Mesodermal cell (in vitro differentiated cells): ENCODE measurements at regions not wholly inside any gene's neighbourhood (a gene's known extent, or its start where the extent isn't known, plus 50 kb on each side); places are given as distances from the start of the nearest gene placed in this dataset.
A peak's percentile ranks its signal among the peaks of the same experiment; 100 is the strongest.

Experiments used
- H3K27ac ChIP-seq: 2 replicates; pipeline ENCODE4 v1.7.0; 2013; ENCODE audit warnings: mild to moderate bottlenecking, low read depth, low read length, moderate library complexity; ENCODE audit not compliant: severe bottlenecking
- H3K36me3 ChIP-seq: 2 replicates; pipeline ENCODE4 v1.7.1; 2013; ENCODE audit warnings: mild to moderate bottlenecking, low read length, moderate library complexity; ENCODE audit not compliant: control insufficient read depth, insufficient read depth
- H3K4me1 ChIP-seq: one replicate; pipeline ENCODE4 v1.7.1; 2013; ENCODE audit warnings: mild to moderate bottlenecking, low read length; ENCODE audit not compliant: insufficient read depth, control insufficient read depth, poor library complexity, severe bottlenecking
- H3K4me3 ChIP-seq: 2 replicates; pipeline ENCODE4 v1.7.0; 2013; ENCODE audit warnings: low read length, control low read depth, mild to moderate bottlenecking; ENCODE audit not compliant: insufficient read depth, poor library complexity, severe bottlenecking; ENCODE audit errors: extremely low read depth
- H3K9me3 ChIP-seq: 2 replicates; pipeline ENCODE4 v1.7.1; 2013; ENCODE audit warnings: mild to moderate bottlenecking, low read length, moderate library complexity; ENCODE audit not compliant: control insufficient read depth
- WGBS, 2 experiments: methylation state at CpG; one replicate each; pipeline ENCODE4 v1.1.5; 2013; ENCODE audit warnings: missing lambda C conversion rate in 2 of 2; ENCODE audit not compliant: insufficient coverage in 2 of 2; 5-methylcytosine and 5-hydroxymethylcytosine counted together

- Histone ChIP-seq H3K27ac (no peak overlapping the region), H3K9me3 (no peaks in the 10 kb centered on the region), H3K36me3 (no peaks in the 10 kb centered on the region), H3K4me3 (no peak overlapping the region), H3K4me1 (no peaks in the 10 kb centered on the region)
These were observed 375.6 kb downstream of the BRINP2 start for GRCh38 chr1:177546346-177546745.

- Histone ChIP-seq H3K4me1 (no peaks in the 10 kb centered on the region), H3K27ac (no peak overlapping the region), H3K4me3 (no peak overlapping the region), H3K36me3 (no peaks in the 10 kb centered on the region), H3K9me3 (no peaks in the 10 kb centered on the region)
- no CpG with 5 or more reads among the region's 1 CpG for WGBS, 2 experiments
These were observed 355.4 kb downstream of the BRINP2 start for GRCh38 chr1:177526201-177526600.

- Histone ChIP-seq H3K36me3 (no peaks in the 10 kb centered on the region), H3K4me1 (no peaks in the 10 kb centered on the region), H3K4me3 (no peak overlapping the region), H3K27ac (no peak overlapping the region), H3K9me3 (no peaks in the 10 kb centered on the region)
- 73% methylated on average over 2 of the region's 2 CpGs; no CpG with 5 or more reads in 1 of the 2 experiments for WGBS, 2 experiments
These were observed 354.4 kb downstream of the BRINP2 start for GRCh38 chr1:177525176-177525575.

- Histone ChIP-seq H3K4me1 (peaks cover 5% of the 10 kb centered on the region), H3K4me3 (no peak overlapping the region), H3K9me3 (no peaks in the 10 kb centered on the region), H3K27ac (peak overlapping the region; percentile 64), H3K36me3 (no peaks in the 10 kb centered on the region)
- WGBS, 2 experiments: 50 to 52% methylated on average over 2 to 3 of the region's 3 CpGs
These were observed 346.8 kb downstream of the BRINP2 start for GRCh38 chr1:177517546-177517945.

GRCh38 chr1:177514207-177514606 is 343.4 kb downstream of the BRINP2 start:
- no peaks in the 10 kb centered on the region for H3K36me3 ChIP-seq
- no peaks in the 10 kb centered on the region for H3K9me3 ChIP-seq
- H3K27ac ChIP-seq: no peak overlapping the region
- H3K4me1 ChIP-seq: peaks cover 5% of the 10 kb centered on the region
- no peak overlapping the region for H3K4me3 ChIP-seq

DNA sequence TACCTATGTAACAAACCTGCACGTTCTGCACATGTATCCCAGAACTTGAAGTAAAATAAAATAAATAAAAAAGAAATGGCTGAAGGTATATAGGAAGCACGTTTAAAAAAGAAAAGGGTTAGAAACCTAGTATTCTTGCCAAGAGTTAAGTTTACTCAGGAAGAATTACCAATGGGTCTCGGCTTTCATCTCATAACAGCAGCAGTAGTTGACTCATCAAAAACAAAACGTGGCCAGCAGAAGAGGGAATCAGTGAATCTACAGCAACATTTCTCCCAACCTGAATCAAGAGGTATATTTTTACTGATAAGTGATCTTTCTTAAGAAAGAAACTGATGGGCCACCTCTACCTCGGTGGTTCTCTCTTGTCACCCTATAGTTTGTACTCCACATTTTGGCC is 340.3 kb downstream of the BRINP2 start:
- 59 to 82% methylated on average over 1 to 2 of the region's 5 CpGs for WGBS, 2 experiments
- no peak overlapping the region for H3K27ac ChIP-seq
- no peaks in the 10 kb centered on the region for H3K4me1 ChIP-seq
- H3K4me3 ChIP-seq: no peak overlapping the region
- H3K36me3 ChIP-seq: no peaks in the 10 kb centered on the region
- no peaks in the 10 kb centered on the region for H3K9me3 ChIP-seq

- no peak overlapping the region for H3K27ac ChIP-seq
- H3K36me3 ChIP-seq: no peaks in the 10 kb centered on the region
- 67 to 100% methylated on average over 1 of the region's 1 CpG for WGBS, 2 experiments
- H3K4me1 ChIP-seq: peaks cover 4% of the 10 kb centered on the region
- H3K9me3 ChIP-seq: no peaks in the 10 kb centered on the region
- H3K4me3 ChIP-seq: no peak overlapping the region
These were observed 335.3 kb downstream of the BRINP2 start for GRCh38 chr1:177505905-177506590.

DNA sequence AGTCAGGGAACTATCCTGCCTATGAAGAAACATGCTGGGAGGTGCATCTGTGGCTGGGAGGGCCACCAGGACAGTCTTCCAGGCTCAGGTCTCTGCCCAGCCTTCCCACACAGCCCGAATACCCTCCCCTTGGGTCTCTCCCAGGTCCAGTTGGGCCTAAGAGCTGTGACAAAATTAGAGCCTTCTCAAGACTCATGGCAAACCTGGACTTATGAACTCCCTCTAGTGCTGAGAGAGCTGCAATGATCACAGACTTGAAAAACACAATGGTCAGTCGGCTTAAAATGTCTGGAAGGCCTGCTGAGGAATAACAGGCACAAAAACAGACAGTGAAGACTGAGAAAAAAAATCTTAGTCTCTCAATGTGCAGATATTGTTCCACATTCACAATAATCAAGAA is 325.1 kb downstream of the BRINP2 start:
- H3K4me1 ChIP-seq: no peaks in the 10 kb centered on the region
- no peaks in the 10 kb centered on the region for H3K9me3 ChIP-seq
- WGBS, 2 experiments: 64 to 100% methylated on average over 1 to 2 of the region's 2 CpGs
- H3K4me3 ChIP-seq: no peak overlapping the region
- no peak overlapping the region for H3K27ac ChIP-seq
- no peaks in the 10 kb centered on the region for H3K36me3 ChIP-seq

- no CpG with 5 or more reads among the region's 2 CpGs for WGBS, 2 experiments
- no peak overlapping the region for H3K27ac ChIP-seq
- H3K36me3 ChIP-seq: no peaks in the 10 kb centered on the region
- no peaks in the 10 kb centered on the region for H3K9me3 ChIP-seq
- no peaks in the 10 kb centered on the region for H3K4me1 ChIP-seq
- H3K4me3 ChIP-seq: no peak overlapping the region
These were observed 320.0 kb downstream of the BRINP2 start for GRCh38 chr1:177490786-177491185.

DNA sequence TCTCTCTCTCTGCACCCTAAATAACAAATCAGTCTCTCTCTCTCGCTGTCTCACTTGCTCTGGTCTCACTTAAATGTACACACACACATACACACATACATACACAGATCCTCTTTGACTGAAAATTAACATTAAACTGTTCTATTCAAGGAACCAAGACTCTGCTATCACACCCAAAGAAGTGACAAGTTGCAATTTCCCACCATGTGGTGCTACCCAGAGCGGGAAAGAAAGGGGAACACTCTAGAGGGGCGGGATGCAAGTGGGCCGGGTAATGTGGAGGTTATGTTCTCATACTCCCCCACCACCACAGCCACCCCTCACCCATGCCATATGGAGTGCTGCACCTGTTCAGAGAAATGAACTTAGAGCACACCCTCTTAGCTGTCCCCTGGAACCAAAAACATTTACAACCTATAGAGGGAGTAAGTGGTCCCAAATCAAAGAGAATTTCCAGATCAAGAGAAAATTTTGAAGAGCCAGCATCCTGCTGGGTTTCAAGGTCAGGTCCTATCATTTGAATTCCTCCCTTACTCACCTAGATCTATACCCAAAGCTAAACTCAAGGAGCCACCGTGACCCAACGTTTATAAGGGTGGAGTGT is 319.4 kb downstream of the BRINP2 start:
- Histone ChIP-seq H3K4me3 (no peak overlapping the region), H3K36me3 (no peaks in the 10 kb centered on the region), H3K27ac (no peak overlapping the region), H3K4me1 (no peaks in the 10 kb centered on the region), H3K9me3 (no peaks in the 10 kb centered on the region)
- 94 to 96% methylated on average over 3 of the region's 6 CpGs for WGBS, 2 experiments

DNA sequence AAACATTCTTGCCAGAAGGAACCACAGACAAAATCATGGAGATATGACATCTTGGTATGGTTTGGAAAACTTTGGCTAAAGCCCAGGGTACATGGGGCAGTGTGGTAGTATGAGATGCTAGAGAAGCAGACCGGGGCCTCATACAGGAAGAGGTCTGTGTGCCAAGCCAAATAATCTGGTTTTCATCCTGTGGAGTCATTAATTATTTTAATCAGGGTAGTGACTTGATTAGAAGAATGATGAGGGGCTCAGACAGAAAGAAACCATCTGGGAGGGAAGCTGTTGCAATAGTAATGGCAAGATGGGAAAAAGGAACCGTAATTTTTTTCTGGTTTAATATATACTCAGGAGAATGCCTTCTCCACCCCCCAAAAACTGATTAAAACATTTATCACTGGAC is 318.0 kb downstream of the BRINP2 start:
- 92 to 94% methylated on average over 1 of the region's 2 CpGs for WGBS, 2 experiments
- Histone ChIP-seq H3K9me3 (no peaks in the 10 kb centered on the region), H3K36me3 (no peaks in the 10 kb centered on the region), H3K4me1 (no peaks in the 10 kb centered on the region), H3K27ac (no peak overlapping the region), H3K4me3 (no peak overlapping the region)
